GF-D8 (cell line): ENCODE measurements at regions not wholly inside any gene's neighbourhood (a gene's known extent, or its start where the extent isn't known, plus 50 kb on each side); places are given as distances from the start of the nearest gene placed in this dataset.
"Not testable (repeated sequence)": the region's sequence is repeated elsewhere in the genome, so short reads cannot be mapped to it uniquely, and the experiment has no call there.

Experiments used
- DNase-seq: peaks from one replicate; lab custom pipeline; 2025; lab: John Stamatoyannopoulos, UW

DNA sequence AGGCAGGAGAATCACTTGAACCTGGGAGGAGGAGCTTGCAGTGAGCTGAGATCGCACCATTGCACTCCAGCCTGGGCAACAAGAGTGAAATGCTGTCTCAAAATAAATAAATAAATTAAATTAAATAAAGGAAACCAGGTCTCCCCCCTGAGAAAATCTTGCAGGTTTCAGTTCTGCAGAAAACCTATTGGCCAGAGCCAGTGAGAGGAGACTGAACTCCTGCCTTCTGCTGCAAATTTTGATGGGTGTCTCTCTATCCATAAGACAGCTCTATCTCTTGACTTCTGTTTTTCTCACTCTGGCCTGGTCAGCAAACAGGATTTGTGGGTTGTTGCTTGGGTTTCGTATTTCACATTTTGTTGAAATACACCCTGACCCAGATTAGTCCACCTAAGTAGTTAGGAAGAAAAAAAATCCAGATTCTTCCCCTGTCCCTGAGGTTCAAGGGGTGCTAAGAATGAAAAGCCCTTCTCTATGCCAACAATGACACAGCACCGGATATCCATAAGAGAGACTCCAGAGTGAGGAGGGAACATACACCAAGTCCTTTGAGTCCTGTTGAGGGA, 86.7 kb upstream of the MAP4K4 start:
- no peak for DNase-seq

DNA sequence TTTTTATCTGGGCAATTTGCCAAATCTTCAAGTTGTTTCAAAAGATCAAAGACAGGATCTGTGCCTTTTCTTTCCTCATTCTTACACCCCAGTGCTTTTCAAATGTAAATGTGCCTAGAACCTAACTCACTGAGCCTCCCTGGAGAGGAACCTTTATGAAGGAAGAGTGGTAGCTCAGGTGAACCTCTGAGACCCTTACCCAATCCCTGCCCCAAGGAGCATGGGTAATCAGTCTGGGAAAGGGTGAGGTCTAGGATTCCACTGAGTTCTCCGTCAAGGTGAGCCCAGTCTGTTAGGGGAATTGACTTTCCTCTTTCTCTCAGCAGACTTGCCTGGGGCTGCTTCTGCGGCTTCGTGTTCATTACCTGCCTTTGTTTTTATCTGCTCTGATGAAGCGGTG, 88.1 kb upstream of the MAP4K4 start:
- DNase-seq = no peak

- DNase-seq = no peak
These were observed 88.8 kb upstream of the MAP4K4 start for GRCh38 chr2:101608408-101609310.

DNA sequence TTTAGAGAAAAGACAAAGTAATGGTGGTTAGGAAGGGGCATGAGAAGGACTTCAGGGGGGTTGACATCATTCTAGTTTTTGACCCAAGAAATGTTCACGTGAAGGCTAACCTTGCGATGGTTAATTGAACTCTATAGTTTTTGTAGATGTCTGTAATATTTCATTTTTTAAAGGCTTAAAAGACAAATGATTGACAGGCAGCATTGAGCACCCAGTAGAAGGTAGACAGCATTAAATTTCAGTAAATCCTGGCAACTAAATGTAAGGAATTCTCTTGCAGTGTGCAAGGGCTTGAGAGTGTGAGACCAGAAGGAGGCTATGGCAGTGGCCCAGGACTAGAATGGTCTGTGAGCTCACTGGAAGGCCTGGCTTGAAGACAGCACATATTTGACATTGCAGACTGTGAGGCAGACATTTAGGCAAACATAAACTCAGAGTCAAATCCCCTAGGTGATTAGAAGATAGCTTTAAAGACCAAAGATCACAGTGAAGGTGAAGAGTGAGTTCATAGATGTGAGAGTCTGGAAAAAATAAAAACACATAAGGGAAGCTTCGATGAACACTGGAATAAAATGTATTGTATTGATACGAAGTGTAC, 100.1 kb upstream of the MAP4K4 start:
- DNase-seq = no peak

- DNase-seq = no peak
These were observed 101.2 kb upstream of the MAP4K4 start for GRCh38 chr2:101596333-101596732.

GRCh38 chr2:101587251-101587650, 110.3 kb upstream of the MAP4K4 start:
- no peak for DNase-seq

DNA sequence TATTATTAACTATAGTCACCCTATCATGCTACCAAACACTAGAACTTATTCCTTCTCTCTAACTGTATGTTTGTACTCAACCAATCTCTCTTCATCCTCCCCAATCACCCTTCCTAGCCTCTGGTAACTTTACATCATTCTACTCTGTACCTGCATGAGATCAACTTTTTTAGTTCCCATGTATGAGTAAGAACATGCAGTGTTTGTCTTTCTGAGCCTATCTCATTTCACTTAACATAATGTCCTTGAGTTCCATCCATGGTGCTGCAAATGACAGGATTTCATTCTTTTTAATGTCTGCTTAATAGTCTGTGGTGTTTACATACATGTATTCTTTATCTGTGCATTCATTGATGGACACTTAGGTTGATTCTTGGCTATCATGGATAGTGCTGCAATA, 108.9 kb upstream of the RFX8 start:
- DNase-seq = no peak

- no peak for DNase-seq
These were observed 106.9 kb upstream of the RFX8 start for GRCh38 chr2:101581675-101582299.

DNA sequence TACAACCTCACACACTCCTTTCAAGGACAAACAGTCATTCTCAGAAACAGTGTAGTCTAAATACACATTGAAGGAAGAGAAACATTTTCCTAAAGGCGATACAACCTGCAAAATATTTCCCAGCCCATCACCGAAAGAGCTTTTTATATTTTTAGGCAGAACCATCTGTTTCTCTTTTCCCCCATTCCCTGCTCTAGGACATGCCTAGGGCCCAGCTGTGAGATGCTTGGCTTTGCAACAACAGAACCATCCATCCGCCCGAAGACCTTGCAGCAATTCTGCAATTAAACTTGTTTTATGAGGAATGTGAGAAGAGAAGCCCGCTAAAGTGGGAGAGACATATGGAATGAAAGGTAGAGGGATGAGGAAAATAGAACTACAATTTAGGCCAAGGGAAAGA, 105.6 kb upstream of the RFX8 start:
- DNase-seq = no peak

GRCh38 chr2:101578671-101579070, 103.8 kb upstream of the RFX8 start:
- no peak for DNase-seq

GRCh38 chr2:101578135-101578534, 103.2 kb upstream of the RFX8 start:
- not testable (repeated sequence) for DNase-seq

- DNase-seq = no peak
These were observed 102.3 kb upstream of the RFX8 start for GRCh38 chr2:101577173-101577572.

DNA sequence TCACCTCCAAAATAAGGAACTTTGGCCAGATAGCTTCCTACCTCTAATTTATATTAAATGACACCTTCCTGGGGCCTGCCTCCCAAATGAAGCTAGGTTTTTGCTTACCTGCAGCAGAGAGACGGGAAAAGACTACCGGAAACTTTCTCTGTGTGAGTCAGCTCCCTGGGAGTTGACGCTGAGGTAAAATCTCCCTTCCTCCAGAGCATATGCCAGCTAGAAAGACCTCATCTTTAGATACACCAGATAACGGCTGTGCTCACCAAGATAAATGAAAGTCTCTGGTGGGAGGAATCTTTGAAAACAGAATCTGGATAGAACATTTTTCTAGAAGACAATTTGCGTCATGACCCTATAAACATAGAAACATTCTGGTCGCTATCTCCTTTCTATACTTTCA, 99.7 kb upstream of the RFX8 start:
- no peak for DNase-seq

DNA sequence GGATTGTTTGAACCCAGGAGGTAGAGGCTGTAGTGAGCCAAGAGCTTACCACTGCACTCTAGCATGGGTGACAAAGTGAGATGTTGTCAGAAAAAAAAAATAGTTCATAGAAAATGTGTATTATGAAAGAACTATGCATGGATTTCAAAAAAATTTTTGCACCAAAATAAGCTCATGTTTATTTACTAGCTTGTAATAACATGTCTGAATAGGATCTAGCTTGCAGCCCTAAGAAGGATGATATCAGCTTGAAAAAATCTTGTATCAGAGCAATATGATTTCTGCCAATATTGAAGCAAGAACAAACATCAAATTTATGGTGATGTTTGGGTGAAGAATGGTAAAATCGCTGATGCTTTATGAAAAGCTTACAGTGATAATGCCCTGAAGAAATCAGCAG, 97.0 kb upstream of the RFX8 start:
- DNase-seq = no peak

DNA sequence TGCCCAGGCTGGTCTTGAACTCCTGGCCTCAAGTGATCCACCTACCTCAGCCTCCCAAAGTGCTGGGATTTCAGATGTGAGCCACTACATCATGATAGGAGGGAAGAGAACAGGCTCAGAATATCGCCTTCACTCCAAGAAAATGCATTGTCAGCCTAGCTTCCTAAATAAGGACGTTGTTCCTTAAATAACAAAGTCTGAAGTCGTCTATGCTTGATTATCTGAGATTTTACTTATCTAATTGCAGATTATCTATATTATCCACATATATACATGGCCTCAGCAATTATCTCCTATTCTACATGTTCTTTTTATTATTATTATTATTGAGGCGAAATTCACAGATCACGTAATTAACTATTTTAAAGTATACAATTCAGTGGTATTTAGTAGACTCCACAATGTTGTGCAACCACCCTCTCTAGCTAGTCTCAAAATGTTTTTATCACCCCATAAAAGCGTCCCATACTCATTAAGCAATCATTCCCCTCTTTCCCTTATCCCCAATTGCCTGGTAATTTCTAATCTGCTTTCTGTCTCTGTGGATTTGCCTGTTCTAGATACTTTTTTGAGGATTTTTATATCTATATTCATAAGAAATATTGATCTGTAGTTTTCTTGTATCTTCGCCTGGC, 95.1 kb upstream of the RFX8 start:
- DNase-seq = no peak

GRCh38 chr2:101568969-101569368, 94.1 kb upstream of the RFX8 start:
- DNase-seq = no peak

DNA sequence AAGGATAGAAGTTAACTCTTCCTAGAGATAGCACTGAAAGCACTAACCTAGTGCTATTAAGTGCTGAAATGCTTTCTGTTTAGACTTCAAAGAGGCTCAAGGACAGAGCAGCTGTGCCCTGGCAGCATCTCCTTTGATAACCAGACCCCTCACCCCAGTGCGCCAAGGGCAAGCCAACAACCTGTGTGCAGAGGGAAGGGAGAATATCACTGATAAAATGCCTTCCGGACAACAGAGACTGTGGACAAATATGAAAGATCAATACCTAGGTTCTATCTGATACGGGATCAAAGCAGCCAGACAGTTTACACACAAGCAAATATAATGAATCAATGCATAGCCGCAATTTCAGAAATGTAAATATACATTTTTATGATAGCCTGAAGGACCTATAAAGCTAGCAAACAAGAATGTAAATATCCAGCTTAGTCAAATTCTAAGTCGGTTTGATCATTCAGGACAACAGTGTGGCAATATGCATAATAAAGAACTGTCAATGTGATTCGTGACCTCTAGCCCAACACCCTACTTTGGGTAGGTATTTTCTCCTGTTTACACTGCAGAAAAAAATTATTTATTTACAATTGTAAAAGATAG, 91.8 kb upstream of the RFX8 start:
- no peak for DNase-seq

- DNase-seq = no peak
These were observed 88.9 kb upstream of the RFX8 start for GRCh38 chr2:101563849-101564248.

DNA sequence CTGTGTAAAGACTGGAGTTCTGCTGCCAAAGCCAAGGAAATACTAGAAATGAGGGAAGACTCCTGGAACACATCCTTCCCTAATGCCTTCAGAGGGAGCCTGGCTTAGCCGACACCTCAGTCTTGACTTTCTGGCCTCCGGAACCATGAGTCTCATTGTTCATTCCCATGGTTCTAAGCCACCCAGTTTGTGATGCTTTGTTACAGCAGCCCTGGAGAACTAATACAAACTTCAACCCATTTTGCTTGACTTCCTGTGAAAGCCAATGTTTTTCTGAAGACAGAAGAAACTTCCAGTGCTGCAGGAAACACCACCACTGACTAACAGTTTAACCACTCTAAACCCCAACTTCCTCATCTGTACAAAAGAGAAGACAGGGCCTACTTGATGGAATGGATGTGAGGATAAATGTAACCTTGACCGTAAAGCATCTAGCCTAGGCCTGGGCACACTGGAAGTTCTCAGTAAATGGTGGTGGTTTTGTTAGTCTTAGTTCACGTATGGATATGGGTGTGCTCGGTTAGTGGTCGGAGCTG, 85.9 kb upstream of the RFX8 start:
- peak; percentile 56 for DNase-seq

GRCh38 chr2:101559551-101559950, 84.6 kb upstream of the RFX8 start:
- no peak for DNase-seq

- no peak for DNase-seq
These were observed 84.0 kb upstream of the RFX8 start for GRCh38 chr2:101558740-101559525.
